H9 (cell line): ENCODE measurements at regions not wholly inside any gene's neighbourhood (a gene's known extent, or its start where the extent isn't known, plus 50 kb on each side); places are given as distances from the start of the nearest gene placed in this dataset.

ENCODE experiments used
- DNase-seq: peaks from one replicate; pipeline ENCODE4 v3.0.0-alpha.2; 2017
- H2AFZ ChIP-seq: one replicate; pipeline ENCODE4 v1.6.1; 2013; ENCODE audit warnings: mild to moderate bottlenecking, low read length, control low read depth, moderate library complexity
- H2AK5ac ChIP-seq: 2 replicates; pipeline ENCODE4 v1.6.1; 2013; ENCODE audit warnings: low read length, control low read depth, mixed read lengths; ENCODE audit not compliant: insufficient read length
- H2BK120ac ChIP-seq: one replicate; pipeline ENCODE4 v1.6.1; 2013; ENCODE audit warnings: low read depth, mild to moderate bottlenecking, low read length, control low read depth, inconsistent platforms; ENCODE audit not compliant: poor library complexity, severe bottlenecking
- H2BK12ac ChIP-seq: 2 replicates; pipeline ENCODE4 v1.6.1; 2013; ENCODE audit warnings: low read length, control low read depth, mixed read lengths, low read depth; ENCODE audit not compliant: insufficient read length
- H2BK15ac ChIP-seq: 2 replicates; pipeline ENCODE4 v1.6.1; 2013; ENCODE audit warnings: low read depth, low read length, control low read depth
- H2BK20ac ChIP-seq: one replicate; pipeline ENCODE4 v1.6.1; 2013; ENCODE audit warnings: low read depth, mild to moderate bottlenecking, low read length, control low read depth, inconsistent platforms; ENCODE audit not compliant: poor library complexity, severe bottlenecking
- H2BK5ac ChIP-seq: 2 replicates; pipeline ENCODE4 v1.6.1; 2013; ENCODE audit warnings: low read length, control low read depth, mixed read lengths; ENCODE audit not compliant: insufficient read length
- H3K14ac ChIP-seq: 2 replicates; pipeline ENCODE4 v1.6.1; 2013; ENCODE audit warnings: low read length, control low read depth; ENCODE audit not compliant: insufficient read depth
- H3K18ac ChIP-seq: 2 replicates; pipeline ENCODE4 v1.6.1; 2013; ENCODE audit warnings: low read depth, mild to moderate bottlenecking, mixed read lengths, low read length, control low read depth; ENCODE audit not compliant: insufficient read length
- H3K23ac ChIP-seq: 2 replicates; pipeline ENCODE4 v1.6.1; 2013; ENCODE audit warnings: low read length, control low read depth, mixed read lengths, low read depth; ENCODE audit not compliant: insufficient read length
- H3K23me2 ChIP-seq: 2 replicates; pipeline ENCODE4 v1.6.1; 2013; ENCODE audit warnings: low read depth, mild to moderate bottlenecking, mixed read lengths, low read length, control low read depth; ENCODE audit not compliant: insufficient read length, poor library complexity, severe bottlenecking
- H3K27ac ChIP-seq: 2 replicates; pipeline ENCODE4 v1.5.1; 2013; ENCODE audit warnings: low read length, control low read depth, mixed read lengths, low read depth; ENCODE audit not compliant: insufficient read length
- H3K27me3 ChIP-seq: 2 replicates; pipeline ENCODE4 v1.6.1; 2013; ENCODE audit warnings: low read length, control low read depth, inconsistent platforms; ENCODE audit not compliant: insufficient read depth
- H3K4ac ChIP-seq: 2 replicates; pipeline ENCODE4 v1.6.1; 2013; ENCODE audit warnings: low read depth, mild to moderate bottlenecking, control low read depth, inconsistent platforms, low read length, moderate library complexity
- H3K4me1 ChIP-seq: 2 replicates; pipeline ENCODE4 v1.6.1; 2013; ENCODE audit warnings: low read length, control low read depth, inconsistent platforms; ENCODE audit not compliant: insufficient read depth
- H3K4me2 ChIP-seq: 2 replicates; pipeline ENCODE4 v1.6.1; 2013; ENCODE audit warnings: low read length, control low read depth, mixed read lengths; ENCODE audit not compliant: insufficient read length, insufficient read depth
- H3K56ac ChIP-seq: 2 replicates; pipeline ENCODE4 v1.6.1; 2013; ENCODE audit warnings: low read depth, mild to moderate bottlenecking, mixed read lengths, low read length, control low read depth; ENCODE audit not compliant: insufficient read length
- H3K79me1 ChIP-seq: 2 replicates; pipeline ENCODE4 v1.6.1; 2013; ENCODE audit warnings: low read depth, mild to moderate bottlenecking, moderate library complexity, low read length, control low read depth, inconsistent platforms; ENCODE audit not compliant: insufficient read depth, poor library complexity, severe bottlenecking
- H3K79me2 ChIP-seq: 2 replicates; pipeline ENCODE4 v1.6.1; 2013; ENCODE audit warnings: low read length, control low read depth, inconsistent platforms; ENCODE audit not compliant: insufficient read depth
- H3K9ac ChIP-seq: 2 replicates; pipeline ENCODE4 v1.6.1; 2013; ENCODE audit warnings: low read length, control low read depth, mixed read lengths; ENCODE audit not compliant: insufficient read length; ENCODE audit errors: extremely low read depth
- H3K9me3 ChIP-seq: one replicate; pipeline ENCODE4 v1.6.1; 2013; ENCODE audit warnings: low read depth, low read length, inconsistent platforms; ENCODE audit not compliant: control insufficient read depth
- H3T11ph ChIP-seq: one replicate; pipeline ENCODE4 v1.6.1; 2013; ENCODE audit warnings: mild to moderate bottlenecking, low read length, control low read depth, inconsistent platforms
- H4K20me1 ChIP-seq: one replicate; pipeline ENCODE4 v1.6.1; 2013; ENCODE audit not compliant: control insufficient read depth, insufficient read length, insufficient read depth
- H4K5ac ChIP-seq: 2 replicates; pipeline ENCODE4 v1.6.1; 2013; ENCODE audit warnings: low read depth, mild to moderate bottlenecking, mixed read lengths, low read length, control low read depth; ENCODE audit not compliant: insufficient read length
- H4K8ac ChIP-seq: replicated peaks from 2 replicates; pipeline ENCODE4 v1.6.1; 2013; ENCODE audit warnings: low read length, control low read depth, mixed read lengths, low read depth; ENCODE audit not compliant: insufficient read length
- H4K91ac ChIP-seq: 2 replicates; pipeline ENCODE4 v1.6.1; 2013; ENCODE audit warnings: low read depth, mild to moderate bottlenecking, moderate library complexity, mixed read lengths, low read length, control low read depth; ENCODE audit not compliant: insufficient read length
- H3K27ac Mint-ChIP-seq, 3 experiments: 2 replicates in 2 of 3; 3 replicates in 1 of 3; pipeline ENCODE4 v1.8.0; 2020 to 2021; ENCODE audit warnings: mixed read lengths in 3 of 3, mild to moderate bottlenecking in 1 of 3, moderate library complexity in 1 of 3
- H3K27me3 Mint-ChIP-seq: 2 replicates; pipeline ENCODE4 v1.8.0; 2021; ENCODE audit warnings: low read depth, mild to moderate bottlenecking, moderate library complexity, mixed read lengths
- H3K36me3 Mint-ChIP-seq, 3 experiments: 2 replicates in 2 of 3; 3 replicates in 1 of 3; pipeline ENCODE4 v1.8.0; 2020 to 2021; ENCODE audit warnings: low read depth in 3 of 3, mixed read lengths in 3 of 3; ENCODE audit not compliant: insufficient read depth in 1 of 3
- H3K4me1 Mint-ChIP-seq, 2 experiments: 2 replicates each; pipeline ENCODE4 v1.8.0; 2020; ENCODE audit warnings: mixed read lengths in 2 of 2
- H3K4me3 Mint-ChIP-seq, 2 experiments: 2 replicates in 1 of 2; 3 replicates in 1 of 2; pipeline ENCODE4 v1.8.0; 2020 to 2021; ENCODE audit warnings: mild to moderate bottlenecking in 2 of 2, mixed read lengths in 2 of 2, moderate library complexity in 1 of 2
- H3K9me3 Mint-ChIP-seq, 2 experiments: 2 replicates in 1 of 2; 3 replicates in 1 of 2; pipeline ENCODE4 v1.8.0; 2020; ENCODE audit warnings: mild to moderate bottlenecking in 2 of 2, mixed read lengths in 2 of 2, moderate library complexity in 1 of 2
- CTCF ChIP-seq: fragments of 200-600 bp; sonication (generic); conservative IDR thresholded peaks from 3 replicates; pipeline ENCODE4 v1.8.0; 2021; ENCODE audit warnings: antibody characterized with exemption, mild to moderate bottlenecking
- WGBS: extraction: QIAGEN DNeasy Blood & Tissue Kit; methylation state at CpG from one replicate; pipeline ENCODE4 v1.1.7; 2013; ENCODE audit warnings: missing lambda C conversion rate, low lambda C conversion rate, mixed read lengths; ENCODE audit not compliant: insufficient read length; ENCODE audit errors: extremely low coverage; 5-methylcytosine and 5-hydroxymethylcytosine counted together

GRCh38 chr10:20648263-20648874 is 248.7 kb downstream of the NEBL start:
- Histone ChIP-seq H2BK120ac (no peak overlapping the region), H3T11ph (no peak overlapping the region), H4K8ac (no peak overlapping the region), H2AK5ac (no peak overlapping the region), H3K18ac (no peak overlapping the region), H3K14ac (no peak overlapping the region), H3K27ac (no peak overlapping the region), H4K5ac (no peak overlapping the region), H3K4me2 (no peak overlapping the region), H3K4ac (no peak overlapping the region), H3K56ac (no peak overlapping the region), H3K23ac (no peak overlapping the region), H2AFZ (no peak overlapping the region), H3K79me1 (no peaks in the 10 kb centered on the region), H3K9me3 (no peaks in the 10 kb centered on the region), H2BK20ac (no peak overlapping the region), H3K23me2 (no peaks in the 10 kb centered on the region), H2BK5ac (no peak overlapping the region), H4K91ac (no peak overlapping the region), H4K20me1 (no peaks in the 10 kb centered on the region), H3K9ac (no peak overlapping the region), H2BK12ac (no peak overlapping the region), H3K4me1 (no peaks in the 10 kb centered on the region), H3K79me2 (no peaks in the 10 kb centered on the region), H3K27me3 (no peaks in the 10 kb centered on the region), H2BK15ac (no peak overlapping the region)
- Mint-ChIP-seq H3K27ac (no peak overlapping the region), H3K4me1 (peaks cover 3 to 6% of the 10 kb centered on the region in 2 experiments; a peak in 2 of 4 replicates), H3K36me3 (peaks cover 3 to 4% (median 4%) of the 10 kb centered on the region in 3 experiments; a peak in 4 of 7 replicates), H3K4me3 (no peak overlapping the region), H3K9me3 (peaks cover 5 to 6% of the 10 kb centered on the region in 2 experiments; a peak in 1 of 5 replicates), H3K27me3 (no peaks in the 10 kb centered on the region)
- no peak for TF ChIP-seq CTCF
- DNase-seq, result no peak
- no CpG with 5 or more reads among the region's 2 CpGs for WGBS
